ENCODE measurements at regions not wholly inside any gene's neighbourhood (a gene's known extent, or its start where the extent isn't known, plus 50 kb on each side); places are given as distances from the start of the nearest gene placed in this dataset.

GRCh38 chrX:39613997-39614679 is 483.6 kb downstream of the BCOR start:
- H3K9me3 ChIP-seq (ENCODE audit: control insufficient read depth, insufficient read depth, low read depth, low read length) = no peaks in the 10 kb centered on the region
- CTCF ChIA-PET = interaction anchor here (0.7 kb wide), 2 partner anchors 30 to 352 kb away, joined by 3 to 4 read pairs; no protein-coding TSS in a partner anchor
- TF ChIP-seq ZNF626 (tag by site-specific recombination; IDR thresholded peaks at IDR 0.05) (no peak), ZNF341 (tag by site-specific recombination; IDR thresholded peaks at IDR 0.05; ENCODE audit: low read depth) (peak; percentile 30; the same call in 1 of the 2 replicates), EGR2 (tag by site-specific recombination; IDR thresholded peaks at IDR 0.05; ENCODE audit: low read depth) (peak; percentile 96), ZFHX2 (tag by site-specific recombination; conservative IDR thresholded peaks at IDR 0.05) (peak; percentile 91), SALL2 (tag by site-specific recombination; IDR thresholded peaks at IDR 0.05; ENCODE audit: borderline replicate concordance) (no peak), ZNF366 (tag by site-specific recombination; conservative IDR thresholded peaks at IDR 0.05) (no peak), GLIS1 (tag by site-specific recombination; IDR thresholded peaks at IDR 0.05) (peak; percentile 41)
- TF ChIP-seq, protein P1, sequence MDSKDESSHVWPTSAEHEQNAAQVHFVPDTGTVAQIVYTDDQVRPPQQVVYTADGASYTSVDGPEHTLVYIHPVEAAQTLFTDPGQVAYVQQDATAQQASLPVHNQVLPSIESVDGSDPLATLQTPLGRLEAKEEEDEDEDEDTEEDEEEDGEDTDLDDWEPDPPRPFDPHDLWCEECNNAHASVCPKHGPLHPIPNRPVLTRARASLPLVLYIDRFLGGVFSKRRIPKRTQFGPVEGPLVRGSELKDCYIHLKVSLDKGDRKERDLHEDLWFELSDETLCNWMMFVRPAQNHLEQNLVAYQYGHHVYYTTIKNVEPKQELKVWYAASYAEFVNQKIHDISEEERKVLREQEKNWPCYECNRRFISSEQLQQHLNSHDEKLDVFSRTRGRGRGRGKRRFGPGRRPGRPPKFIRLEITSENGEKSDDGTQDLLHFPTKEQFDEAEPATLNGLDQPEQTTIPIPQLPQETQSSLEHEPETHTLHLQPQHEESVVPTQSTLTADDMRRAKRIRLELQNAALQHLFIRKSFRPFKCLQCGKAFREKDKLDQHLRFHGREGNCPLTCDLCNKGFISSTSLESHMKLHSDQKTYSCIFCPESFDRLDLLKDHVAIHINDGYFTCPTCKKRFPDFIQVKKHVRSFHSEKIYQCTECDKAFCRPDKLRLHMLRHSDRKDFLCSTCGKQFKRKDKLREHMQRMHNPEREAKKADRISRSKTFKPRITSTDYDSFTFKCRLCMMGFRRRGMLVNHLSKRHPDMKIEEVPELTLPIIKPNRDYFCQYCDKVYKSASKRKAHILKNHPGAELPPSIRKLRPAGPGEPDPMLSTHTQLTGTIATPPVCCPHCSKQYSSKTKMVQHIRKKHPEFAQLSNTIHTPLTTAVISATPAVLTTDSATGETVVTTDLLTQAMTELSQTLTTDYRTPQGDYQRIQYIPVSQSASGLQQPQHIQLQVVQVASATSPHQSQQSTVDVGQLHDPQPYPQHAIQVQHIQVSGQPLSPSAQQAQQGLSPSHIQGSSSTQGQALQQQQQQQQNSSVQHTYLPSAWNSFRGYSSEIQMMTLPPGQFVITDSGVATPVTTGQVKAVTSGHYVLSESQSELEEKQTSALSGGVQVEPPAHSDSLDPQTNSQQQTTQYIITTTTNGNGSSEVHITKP (tag by site-specific recombination; IDR thresholded peaks at IDR 0.05) = peak; percentile 55; the same call in 1 of the 2 replicates
- H3K27ac ChIP-seq (ENCODE audit: extremely low read depth, low read depth, low read length) = no peak overlapping the region
- POLR2A ChIA-PET = interaction anchor here (0.6 kb wide), 1 partner anchor 138 kb away, joined by 3 read pairs; no protein-coding TSS in a partner anchor
- H3K4me3 ChIP-seq (ENCODE audit: low read depth, low read length) = peak overlapping the region; percentile 25
- H3K36me3 ChIP-seq (ENCODE audit: control insufficient read depth in 2 of 2, insufficient read depth in 1 of 2, low read length in 2 of 2) = no peaks in the 10 kb centered on the region
- H3K4me1 ChIP-seq (ENCODE audit: control insufficient read depth, insufficient read depth, low read length) = no peaks in the 10 kb centered on the region; the same call in 1 of the 2 replicates

GRCh38 chrX:39614680-39614998 is 483.1 kb downstream of the BCOR start:
- H3K27ac ChIP-seq (ENCODE audit: extremely low read depth, low read depth, low read length) = no peak overlapping the region
- H3K4me1 ChIP-seq (ENCODE audit: control insufficient read depth, insufficient read depth, low read length) = no peaks in the 10 kb centered on the region; the same call in 1 of the 2 replicates
- H3K36me3 ChIP-seq (ENCODE audit: control insufficient read depth in 2 of 2, insufficient read depth in 1 of 2, low read length in 2 of 2) = no peaks in the 10 kb centered on the region
- H3K9me3 ChIP-seq (ENCODE audit: control insufficient read depth, insufficient read depth, low read depth, low read length) = no peaks in the 10 kb centered on the region
- ChIA-PET CTCF (no interaction called here), POLR2A (no interaction called here)
- TF ChIP-seq ZNF658 (tag by site-specific recombination; IDR thresholded peaks at IDR 0.05) = no peak
- TF ChIP-seq ZNF23 (tag by site-specific recombination; IDR thresholded peaks at IDR 0.05; ENCODE audit: borderline replicate concordance) = no peak
- TF ChIP-seq ZNF707 (tag by site-specific recombination; IDR thresholded peaks at IDR 0.05) = no peak
- no peak for TF ChIP-seq ZXDB (tag by site-specific recombination; IDR thresholded peaks at IDR 0.05)
- no peak for TF ChIP-seq ZNF391 (tag by site-specific recombination; IDR thresholded peaks at IDR 0.05; ENCODE audit: borderline replicate concordance, low read depth)
- no peak for TF ChIP-seq ZNF785 (tag by site-specific recombination; IDR thresholded peaks at IDR 0.05)
- no peak for TF ChIP-seq ZFP41 (tag by site-specific recombination; IDR thresholded peaks at IDR 0.05; ENCODE audit: borderline replicate concordance)
- no peak for TF ChIP-seq ZNF558 (tag by site-specific recombination; IDR thresholded peaks at IDR 0.05)
- no peak overlapping the region for H3K4me3 ChIP-seq (ENCODE audit: low read depth, low read length)

DNA sequence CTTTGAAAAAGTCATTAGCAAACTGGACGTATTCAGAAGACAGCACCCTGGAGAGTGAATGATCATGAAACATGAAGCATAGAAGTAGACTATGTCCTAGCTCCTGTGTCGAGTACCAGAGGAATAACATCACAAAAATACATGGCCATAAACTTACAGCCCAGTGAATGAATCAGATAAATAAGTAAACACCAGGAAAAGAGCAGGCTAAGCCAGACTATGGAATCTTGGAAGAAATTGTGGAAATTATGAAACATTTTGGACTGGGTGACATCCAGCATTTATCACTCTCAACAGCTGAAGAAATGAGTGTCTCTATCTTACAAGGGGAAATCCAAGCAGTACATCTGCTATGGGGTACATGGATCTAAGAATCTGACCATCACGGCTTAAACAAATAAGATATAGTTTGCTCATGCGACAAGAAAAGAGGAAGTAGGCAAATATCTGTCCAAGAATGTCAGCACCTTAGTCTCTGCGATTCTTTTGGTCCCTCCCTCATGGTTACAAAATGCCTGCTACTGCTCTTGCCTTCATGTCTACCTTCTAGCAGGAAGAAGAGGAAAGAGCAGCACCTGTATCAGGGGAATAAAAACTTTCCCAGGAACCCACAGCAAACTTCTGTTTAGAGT is 481.5 kb downstream of the BCOR start:
- Histone ChIP-seq H3K4me3 (ENCODE audit: low read depth, low read length) (no peak overlapping the region), H3K27ac (ENCODE audit: extremely low read depth, low read depth, low read length) (no peak overlapping the region), H3K9me3 (ENCODE audit: control insufficient read depth, insufficient read depth, low read depth, low read length) (no peaks in the 10 kb centered on the region), H3K36me3 (ENCODE audit: control insufficient read depth in 2 of 2, insufficient read depth in 1 of 2, low read length in 2 of 2) (no peaks in the 10 kb centered on the region), H3K4me1 (ENCODE audit: control insufficient read depth, insufficient read depth, low read length) (no peaks in the 10 kb centered on the region; the same call in 1 of the 2 replicates)
- ChIA-PET CTCF (interaction anchor here (0.6 kb wide), 1 partner anchor 30 kb away, joined by 3 read pairs; no protein-coding TSS in a partner anchor), POLR2A (no interaction called here)
- TF ChIP-seq ZNF610 (tag by site-specific recombination; IDR thresholded peaks at IDR 0.05; ENCODE audit: borderline replicate concordance) = no peak
- TF ChIP-seq ZNF23 (tag by site-specific recombination; IDR thresholded peaks at IDR 0.05; ENCODE audit: borderline replicate concordance) = no peak
- no peak for TF ChIP-seq ZNF677 (tag by site-specific recombination; IDR thresholded peaks at IDR 0.05)
- no peak for TF ChIP-seq ZNF404 (tag by site-specific recombination; IDR thresholded peaks at IDR 0.05)
- TF ChIP-seq ZNF138 (tag by site-specific recombination; IDR thresholded peaks at IDR 0.05; ENCODE audit: borderline replicate concordance) = no peak
- TF ChIP-seq ZBTB48 (tag by site-specific recombination; IDR thresholded peaks at IDR 0.05) = no peak
- no peak for TF ChIP-seq ZNF776 (tag by site-specific recombination; IDR thresholded peaks at IDR 0.05; ENCODE audit: borderline replicate concordance)
- no peak for TF ChIP-seq ZNF324 (tag by site-specific recombination; IDR thresholded peaks at IDR 0.05)

All from HEK293 (cell line).